Progenitor cell of endocrine pancreas (in vitro differentiated cells): ENCODE measurements at regions not wholly inside any gene's neighbourhood (a gene's known extent, or its start where the extent isn't known, plus 50 kb on each side); places are given as distances from the start of the nearest gene placed in this dataset.

Source experiments
- DNase-seq: peaks from one replicate; pipeline ENCODE4 v3.0.0; 2021; ENCODE audit warnings: low spot score; ENCODE audit not compliant: unreplicated experiment
- H3K27ac Mint-ChIP-seq: 2 replicates; pipeline ENCODE4 v1.8.0; 2021; ENCODE audit warnings: mild to moderate bottlenecking, moderate library complexity, mixed read lengths
- H3K27me3 Mint-ChIP-seq: 2 replicates; pipeline ENCODE4 v1.8.0; 2021; ENCODE audit warnings: mixed read lengths
- H3K36me3 Mint-ChIP-seq: 2 replicates; pipeline ENCODE4 v1.8.0; 2022; ENCODE audit warnings: mixed read lengths; ENCODE audit not compliant: insufficient read depth
- H3K4me1 Mint-ChIP-seq: 2 replicates; pipeline ENCODE4 v1.8.0; 2021; ENCODE audit warnings: low read depth, mixed read lengths
- H3K4me3 Mint-ChIP-seq: 2 replicates; pipeline ENCODE4 v1.8.0; 2021; ENCODE audit warnings: low read depth, mild to moderate bottlenecking, moderate library complexity, mixed read lengths
- H3K9me3 Mint-ChIP-seq: 2 replicates; pipeline ENCODE4 v1.8.0; 2021; ENCODE audit warnings: low read depth, mixed read lengths
- TF ChIP-seq, protein P1 (sequence below): fragments of 200-600 bp; sonication (generic); IDR thresholded peaks from one replicate; pipeline ENCODE4 v1.5.0; 2021; ENCODE audit warnings: antibody characterized with exemption, mild to moderate bottlenecking; ENCODE audit not compliant: unreplicated experiment

DNA sequence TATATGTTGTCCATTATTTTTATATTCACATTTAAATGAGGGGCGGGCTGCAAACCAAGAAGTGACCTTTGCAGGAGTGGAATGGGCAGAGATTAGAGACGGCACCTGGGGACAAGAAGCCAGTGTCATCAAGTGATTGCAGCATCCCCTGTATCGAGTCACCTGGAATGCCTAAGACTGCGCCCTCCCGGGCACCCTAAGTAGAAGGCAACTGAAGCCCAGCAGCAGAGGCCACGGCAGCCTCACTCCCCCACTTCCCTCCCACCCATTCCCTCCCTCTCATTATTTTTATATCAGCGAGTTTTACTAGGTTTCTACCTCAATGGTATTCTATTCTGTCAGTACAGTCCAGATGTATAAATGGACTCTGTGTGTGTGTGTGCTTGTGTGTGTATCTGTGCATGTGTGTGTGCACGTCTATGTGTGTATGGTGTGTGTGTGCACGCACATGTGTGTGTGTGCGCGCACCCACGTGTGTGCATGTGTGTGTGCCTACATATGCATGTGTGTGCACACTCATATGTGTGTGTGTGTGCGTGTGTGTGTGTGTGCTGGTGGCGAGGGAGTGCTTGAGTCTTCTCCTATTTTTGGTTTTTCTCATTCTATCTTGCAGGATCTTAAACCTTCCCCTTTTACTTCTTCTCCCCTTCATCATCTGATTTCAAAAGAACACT is 106.8 kb upstream of the SLC66A3 start:
- DNase-seq = no peak

DNA sequence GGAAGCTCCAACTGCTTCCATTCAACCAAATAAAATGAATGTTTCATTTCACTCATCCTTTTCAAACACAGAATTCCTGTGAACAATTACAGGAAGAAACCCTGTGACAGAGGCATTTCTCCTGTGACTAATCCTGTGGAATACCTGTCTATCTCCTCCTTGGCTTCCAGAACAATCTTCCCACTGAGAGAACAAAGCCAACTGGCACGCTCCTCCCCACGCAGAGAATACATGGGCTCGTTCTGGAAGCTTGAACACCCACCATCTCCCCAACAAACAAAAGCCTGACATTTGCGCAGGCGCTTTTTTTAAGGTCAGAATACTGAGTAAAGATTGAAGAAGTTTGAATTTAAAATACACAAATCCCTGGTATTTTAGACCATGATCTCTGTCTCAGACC is 104.7 kb upstream of the SLC66A3 start:
- Mint-ChIP-seq H3K4me1 (no peaks in the 10 kb centered on the region), H3K27ac (no peak overlapping the region), H3K9me3 (no peaks in the 10 kb centered on the region), H3K4me3 (no peak overlapping the region), H3K36me3 (no peaks in the 10 kb centered on the region), H3K27me3 (no peaks in the 10 kb centered on the region)
- TF ChIP-seq, protein P1, sequence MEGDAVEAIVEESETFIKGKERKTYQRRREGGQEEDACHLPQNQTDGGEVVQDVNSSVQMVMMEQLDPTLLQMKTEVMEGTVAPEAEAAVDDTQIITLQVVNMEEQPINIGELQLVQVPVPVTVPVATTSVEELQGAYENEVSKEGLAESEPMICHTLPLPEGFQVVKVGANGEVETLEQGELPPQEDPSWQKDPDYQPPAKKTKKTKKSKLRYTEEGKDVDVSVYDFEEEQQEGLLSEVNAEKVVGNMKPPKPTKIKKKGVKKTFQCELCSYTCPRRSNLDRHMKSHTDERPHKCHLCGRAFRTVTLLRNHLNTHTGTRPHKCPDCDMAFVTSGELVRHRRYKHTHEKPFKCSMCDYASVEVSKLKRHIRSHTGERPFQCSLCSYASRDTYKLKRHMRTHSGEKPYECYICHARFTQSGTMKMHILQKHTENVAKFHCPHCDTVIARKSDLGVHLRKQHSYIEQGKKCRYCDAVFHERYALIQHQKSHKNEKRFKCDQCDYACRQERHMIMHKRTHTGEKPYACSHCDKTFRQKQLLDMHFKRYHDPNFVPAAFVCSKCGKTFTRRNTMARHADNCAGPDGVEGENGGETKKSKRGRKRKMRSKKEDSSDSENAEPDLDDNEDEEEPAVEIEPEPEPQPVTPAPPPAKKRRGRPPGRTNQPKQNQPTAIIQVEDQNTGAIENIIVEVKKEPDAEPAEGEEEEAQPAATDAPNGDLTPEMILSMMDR = no peak
- DNase-seq = no peak

More for the DNA sequence above, 106.8 kb upstream of the SLC66A3 start:
- no peak overlapping the region for H3K27ac Mint-ChIP-seq
- H3K4me1 Mint-ChIP-seq = no peaks in the 10 kb centered on the region
- TF ChIP-seq, protein P1 = no peak
- no peaks in the 10 kb centered on the region for H3K27me3 Mint-ChIP-seq
- H3K9me3 Mint-ChIP-seq = no peaks in the 10 kb centered on the region
- no peaks in the 10 kb centered on the region for H3K36me3 Mint-ChIP-seq
- no peak overlapping the region for H3K4me3 Mint-ChIP-seq

DNA sequence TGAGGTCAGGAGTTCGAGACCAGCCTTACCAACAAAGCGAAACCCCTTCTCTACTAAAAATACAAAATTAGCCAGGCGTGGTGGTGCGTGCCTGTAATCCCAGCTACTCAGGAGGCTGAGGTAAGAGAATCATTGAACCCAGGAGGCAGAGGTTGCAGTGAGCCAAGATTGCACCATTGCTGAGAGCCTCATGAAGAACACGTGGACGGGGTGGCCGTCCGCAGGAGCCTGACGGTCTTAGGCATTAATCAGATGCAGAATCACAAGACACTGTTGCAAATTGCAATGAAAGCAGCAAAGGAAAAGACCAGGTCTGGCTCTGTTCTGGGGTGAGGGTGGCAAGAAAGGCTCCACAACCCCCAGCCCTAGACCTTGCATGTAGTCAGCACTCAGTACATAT is 104.0 kb upstream of the SLC66A3 start:
- H3K27ac Mint-ChIP-seq = no peak overlapping the region

DNA sequence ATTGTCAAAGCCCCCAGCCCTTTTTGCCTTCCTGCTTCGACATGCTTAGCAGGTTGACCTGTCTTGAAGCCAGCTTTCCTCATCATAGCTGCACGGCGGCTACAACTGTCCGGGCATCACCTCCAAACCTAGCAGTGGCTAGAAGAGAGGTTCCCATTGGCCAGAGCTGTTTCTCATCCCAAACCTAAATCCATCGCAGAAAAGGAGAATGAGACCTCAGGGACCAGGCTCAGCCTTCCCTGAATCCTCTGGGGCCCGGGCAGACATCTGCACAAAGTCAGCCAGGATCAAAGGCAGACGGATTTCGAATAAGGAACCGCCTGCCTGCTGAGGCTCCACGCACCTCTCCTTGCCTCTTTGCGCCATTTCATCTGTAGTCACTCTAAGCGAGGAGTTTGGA is 101.7 kb upstream of the SLC66A3 start:
- DNase-seq = no peak
- Mint-ChIP-seq H3K27me3 (peaks cover 3% of the 10 kb centered on the region), H3K27ac (no peak overlapping the region), H3K4me1 (peaks cover 2% of the 10 kb centered on the region), H3K4me3 (no peak overlapping the region), H3K9me3 (no peaks in the 10 kb centered on the region), H3K36me3 (no peaks in the 10 kb centered on the region)
- TF ChIP-seq, protein P1 = no peak

More for the DNA sequence above, 104.0 kb upstream of the SLC66A3 start:
- no peaks in the 10 kb centered on the region for H3K9me3 Mint-ChIP-seq
- DNase-seq = no peak
- no peaks in the 10 kb centered on the region for H3K4me1 Mint-ChIP-seq
- no peak overlapping the region for H3K4me3 Mint-ChIP-seq
- no peaks in the 10 kb centered on the region for H3K27me3 Mint-ChIP-seq
- H3K36me3 Mint-ChIP-seq = no peaks in the 10 kb centered on the region
- TF ChIP-seq, protein P1 = no peak

DNA sequence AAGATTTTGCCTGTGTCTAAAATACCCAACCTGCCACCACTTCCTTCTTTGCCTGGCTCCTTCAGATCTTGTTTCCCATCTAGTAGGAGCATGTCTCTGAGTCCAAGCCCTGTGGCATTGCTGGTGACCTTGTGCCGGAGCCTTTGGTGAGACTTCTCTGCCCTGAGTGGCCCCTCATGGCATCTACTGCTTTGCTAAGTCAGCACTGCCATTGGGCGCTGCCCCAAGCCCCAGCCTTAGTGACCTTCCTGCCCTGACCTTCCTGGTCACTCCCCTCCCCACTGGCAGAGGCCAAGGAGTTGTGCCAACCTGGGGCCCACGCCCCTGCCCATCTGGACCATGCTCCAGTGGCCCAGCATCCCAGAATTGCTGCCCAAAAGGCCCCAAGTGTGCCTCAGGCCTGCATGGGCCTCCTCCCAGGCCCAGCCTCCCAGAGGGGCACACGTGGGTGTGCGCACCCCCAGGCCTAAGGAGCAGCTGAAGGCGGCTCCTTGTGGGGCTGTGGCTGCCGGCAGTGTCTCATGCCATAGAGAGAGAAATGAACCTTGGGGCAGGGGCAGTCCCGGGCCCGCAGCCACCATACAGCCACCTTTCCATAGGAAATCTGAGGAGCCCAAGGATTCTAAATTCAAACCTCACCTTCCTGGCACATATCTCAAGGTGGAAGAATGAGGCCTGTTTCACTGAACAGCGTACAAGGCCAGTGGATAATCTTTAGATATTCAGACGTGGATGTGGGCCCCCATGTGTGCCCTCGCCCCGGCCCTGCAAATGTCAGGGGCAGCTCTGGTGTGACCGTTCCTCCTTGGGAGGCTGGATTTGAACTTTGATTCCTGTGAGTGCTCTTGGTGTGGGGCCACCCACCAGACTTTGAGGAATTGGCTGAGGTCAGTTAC is 100.2 kb upstream of the SLC66A3 start:
- Mint-ChIP-seq H3K27ac (no peak overlapping the region), H3K4me3 (no peak overlapping the region), H3K9me3 (no peaks in the 10 kb centered on the region), H3K27me3 (peaks cover 3% of the 10 kb centered on the region), H3K4me1 (peaks cover 2% of the 10 kb centered on the region), H3K36me3 (no peaks in the 10 kb centered on the region)
- DNase-seq = no peak
- TF ChIP-seq, protein P1 = no peak
